ENCODE measurements at regions not wholly inside any gene's neighbourhood (a gene's known extent, or its start where the extent isn't known, plus 50 kb on each side); places are given as distances from the start of the nearest gene placed in this dataset.

DNA sequence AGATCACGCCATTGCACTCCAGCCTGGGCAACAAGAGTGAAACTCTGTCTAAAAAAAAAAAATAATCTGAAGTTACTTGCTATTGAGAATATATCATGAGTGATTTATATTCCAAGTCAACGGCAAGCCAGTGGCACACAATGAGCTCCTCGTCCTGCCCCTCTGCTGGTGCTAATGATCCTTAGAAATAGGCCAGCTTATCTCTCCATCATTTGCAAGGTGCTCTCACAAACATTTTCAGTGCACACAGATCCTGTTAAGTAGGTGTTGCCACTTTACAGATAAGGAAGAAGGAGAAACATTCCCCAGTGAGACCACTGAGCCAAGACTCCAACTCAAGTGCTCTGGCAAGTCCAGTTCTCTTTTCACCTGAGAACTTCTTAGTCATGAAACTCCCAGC, 91.3 kb upstream of the GPR45 start:
- H3K4me3 ChIP-seq (ENCODE audit: low read depth, low read length): no peak overlapping the region
- DNase-seq (ENCODE audit: low read depth): no peak

GRCh38 chr2:105154119-105154818, 87.3 kb upstream of the GPR45 start:
- no peak overlapping the region for H3K4me3 ChIP-seq (ENCODE audit: low read depth, low read length)
- DNase-seq (ENCODE audit: low read depth): no peak

- no peak overlapping the region for H3K4me3 ChIP-seq (ENCODE audit: low read depth, low read length)
- no peak for DNase-seq (ENCODE audit: low read depth)
Measured at GRCh38 chr2:105156166-105156565, 85.4 kb upstream of the GPR45 start.

DNA sequence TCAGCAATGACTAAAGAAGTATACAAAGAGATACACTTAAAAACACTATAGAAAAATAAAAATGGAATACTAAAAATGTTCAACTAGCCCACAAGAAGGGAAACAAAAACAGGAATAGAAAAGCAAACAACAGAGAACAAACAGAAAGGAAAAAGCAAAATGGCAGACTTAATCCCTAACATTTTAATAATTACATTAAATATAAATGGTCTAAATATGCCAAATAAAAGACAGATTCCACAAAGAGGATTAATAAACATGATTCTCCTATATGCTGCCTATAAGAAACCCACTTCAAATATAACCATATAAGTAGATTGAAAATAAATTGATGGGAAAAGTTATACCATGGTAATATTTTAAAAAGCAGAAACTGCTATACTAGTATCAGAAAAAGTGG, 83.5 kb upstream of the GPR45 start:
- H3K4me3 ChIP-seq (ENCODE audit: low read depth, low read length): no peak overlapping the region
- DNase-seq (ENCODE audit: low read depth): no peak

DNA sequence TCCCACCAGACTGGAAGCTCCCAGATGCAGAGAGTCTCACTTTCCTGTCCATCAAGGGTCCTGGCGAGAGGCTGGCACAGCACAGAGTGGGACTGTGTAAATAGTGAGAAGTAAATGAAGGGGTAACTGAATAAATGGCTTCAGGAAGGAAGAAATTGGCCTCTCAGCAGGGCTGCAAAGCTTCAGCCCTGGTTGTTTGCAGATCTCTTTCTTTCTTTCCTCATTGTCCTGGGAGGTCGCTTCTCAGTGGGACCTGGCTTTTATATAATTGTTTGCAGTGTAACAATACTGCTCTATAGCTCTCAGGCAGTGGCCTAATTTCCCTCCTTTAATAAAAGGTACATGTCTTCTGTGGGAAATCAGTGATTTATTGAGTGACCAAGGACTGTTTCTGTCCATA, 74.9 kb upstream of the GPR45 start:
- DNase-seq (ENCODE audit: low read depth): no peak
- no peak overlapping the region for H3K4me3 ChIP-seq (ENCODE audit: low read depth, low read length)

DNA sequence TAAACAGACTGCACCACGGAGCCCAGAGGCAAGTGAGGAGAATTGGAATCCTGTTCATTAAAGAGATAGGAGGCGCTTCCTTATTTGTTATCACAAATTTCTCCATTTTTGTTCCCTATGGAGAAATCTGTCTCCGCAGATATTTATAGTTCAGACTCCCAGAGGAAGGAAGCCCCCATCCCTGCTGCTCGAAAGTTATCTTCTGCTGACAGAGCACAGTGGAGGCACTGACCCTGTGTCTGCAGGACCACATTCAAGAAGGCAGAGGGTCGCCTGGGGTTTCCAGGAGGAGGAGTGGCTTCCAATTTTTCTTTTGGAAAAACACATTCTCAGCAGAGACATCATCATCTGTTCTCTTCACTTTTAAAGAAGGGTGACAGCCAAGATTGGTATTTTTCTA, 73.0 kb upstream of the GPR45 start:
- DNase-seq (ENCODE audit: low read depth): no peak
- no peak overlapping the region for H3K4me3 ChIP-seq (ENCODE audit: low read depth, low read length)

- H3K4me3 ChIP-seq (ENCODE audit: low read depth, low read length): no peak overlapping the region
- no peak for DNase-seq (ENCODE audit: low read depth)
Measured at GRCh38 chr2:105175231-105175630, 66.3 kb upstream of the GPR45 start.

DNA sequence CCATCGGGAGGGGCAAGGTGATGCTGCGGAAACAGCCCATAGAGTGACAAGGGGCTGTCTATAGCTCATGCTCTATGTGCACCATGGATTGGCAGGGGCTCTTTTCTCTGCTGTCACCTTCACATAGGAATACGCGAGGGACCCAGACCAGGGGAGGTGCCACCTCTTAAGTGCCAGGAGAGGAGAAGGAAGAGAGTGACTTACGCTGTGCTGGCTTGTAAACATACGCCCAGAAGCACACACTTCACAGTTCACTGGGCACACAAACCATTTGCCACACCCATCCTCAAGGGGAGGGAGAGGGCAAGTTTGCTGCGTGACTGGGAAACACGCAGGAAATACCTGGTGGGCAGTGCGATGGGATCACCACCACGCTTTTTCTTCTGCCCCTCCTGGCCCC, 65.1 kb upstream of the GPR45 start:
- no peak for DNase-seq (ENCODE audit: low read depth)

GRCh38 chr2:105177008-105177407, 64.5 kb upstream of the GPR45 start:
- no peak overlapping the region for H3K4me3 ChIP-seq (ENCODE audit: low read depth, low read length)
- no peak for DNase-seq (ENCODE audit: low read depth)

More for the DNA sequence above, 65.1 kb upstream of the GPR45 start:
- H3K4me3 ChIP-seq (ENCODE audit: low read depth, low read length): no peak overlapping the region

GRCh38 chr2:105177536-105178254, 63.8 kb upstream of the GPR45 start:
- no peak for DNase-seq (ENCODE audit: low read depth)
- H3K4me3 ChIP-seq (ENCODE audit: low read depth, low read length): no peak overlapping the region

- no peak overlapping the region for H3K4me3 ChIP-seq (ENCODE audit: low read depth, low read length)
- DNase-seq (ENCODE audit: low read depth): peak; percentile 24
Measured at GRCh38 chr2:105179469-105180372, 61.8 kb upstream of the GPR45 start.

- DNase-seq (ENCODE audit: low read depth): no peak
- H3K4me3 ChIP-seq (ENCODE audit: low read depth, low read length): no peak overlapping the region
Measured at GRCh38 chr2:105180491-105180972, 61.0 kb upstream of the GPR45 start.

DNA sequence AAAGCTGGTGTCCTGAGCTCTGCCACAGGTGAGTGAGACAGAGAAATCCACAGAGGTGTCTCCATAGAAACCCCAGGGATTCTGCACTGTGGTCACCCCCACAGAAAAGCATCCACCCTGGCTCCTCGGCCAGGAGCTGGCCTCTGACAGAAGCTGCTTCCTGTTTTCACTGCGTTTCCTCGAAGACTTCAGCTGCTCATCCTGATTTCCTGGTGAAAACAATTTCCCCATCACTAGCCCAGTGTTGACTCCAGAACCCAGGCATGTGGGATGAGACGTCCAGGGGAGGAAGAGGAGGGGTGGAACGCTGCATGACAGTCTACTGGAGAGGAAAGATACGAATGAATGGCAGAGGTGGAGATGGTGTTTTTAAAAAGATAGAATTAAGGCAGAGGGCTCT, 60.3 kb upstream of the GPR45 start:
- no peak overlapping the region for H3K4me3 ChIP-seq (ENCODE audit: low read depth, low read length)
- no peak for DNase-seq (ENCODE audit: low read depth)

GRCh38 chr2:105183555-105184323, 57.8 kb upstream of the GPR45 start:
- no peak overlapping the region for H3K4me3 ChIP-seq (ENCODE audit: low read depth, low read length)
- no peak for DNase-seq (ENCODE audit: low read depth)

- no peak for DNase-seq (ENCODE audit: low read depth)
- no peak overlapping the region for H3K4me3 ChIP-seq (ENCODE audit: low read depth, low read length)
Measured at GRCh38 chr2:105184420-105184819, 57.1 kb upstream of the GPR45 start.

DNA sequence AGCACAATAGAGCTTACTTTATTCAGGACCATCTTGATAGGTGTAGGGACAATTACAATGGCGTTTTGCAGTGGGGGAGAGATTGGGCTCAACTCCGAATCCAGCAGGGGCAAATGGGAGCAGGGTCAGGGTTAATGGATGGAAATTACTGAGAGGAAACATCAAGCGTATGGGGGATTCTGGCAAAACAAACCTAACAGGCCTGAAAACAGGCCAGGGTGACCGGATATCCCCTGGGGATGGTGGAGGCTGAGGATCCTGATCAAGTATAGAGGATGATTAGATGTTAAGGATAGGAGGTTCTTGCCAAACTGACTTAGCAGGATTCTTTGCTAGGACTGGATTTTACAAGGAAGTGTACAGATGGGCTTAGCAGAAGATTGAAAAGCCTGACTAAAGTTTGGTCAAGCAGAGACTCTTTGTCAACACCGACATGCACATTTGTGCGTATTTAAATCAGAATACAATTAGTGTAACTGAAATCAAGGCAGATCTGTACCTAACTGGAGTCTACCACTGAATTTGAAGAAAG, 54.5 kb upstream of the GPR45 start:
- H3K4me3 ChIP-seq (ENCODE audit: low read depth, low read length): no peak overlapping the region
- no peak for DNase-seq (ENCODE audit: low read depth)

GRCh38 chr2:105187531-105187930, 54.0 kb upstream of the GPR45 start:
- peak; percentile 3 for DNase-seq (ENCODE audit: low read depth)
- H3K4me3 ChIP-seq (ENCODE audit: low read depth, low read length): no peak overlapping the region

- no peak for DNase-seq (ENCODE audit: low read depth)
- H3K4me3 ChIP-seq (ENCODE audit: low read depth, low read length): no peak overlapping the region
Measured at GRCh38 chr2:105188343-105188742, 53.2 kb upstream of the GPR45 start.

Data from skeletal muscle cell (primary cell).